MM.1S (cell line): ENCODE measurements at regions not wholly inside any gene's neighbourhood (a gene's known extent, or its start where the extent isn't known, plus 50 kb on each side); places are given as distances from the start of the nearest gene placed in this dataset.

Source experiments
- EZH2phosphoT487 ChIP-seq: fragments of 300-600 bp; sonication (generic); IDR thresholded peaks from 2 replicates; pipeline ENCODE4 v1.6.1; 2018; ENCODE audit warnings: antibody characterized with exemption, low read length
- TF ChIP-seq, protein P1 (sequence below): fragments of 300-600 bp; sonication (generic); IDR thresholded peaks from 2 replicates; pipeline ENCODE4 v1.5.1; 2016; ENCODE audit warnings: antibody characterized with exemption, low read length, mixed read lengths

DNA sequence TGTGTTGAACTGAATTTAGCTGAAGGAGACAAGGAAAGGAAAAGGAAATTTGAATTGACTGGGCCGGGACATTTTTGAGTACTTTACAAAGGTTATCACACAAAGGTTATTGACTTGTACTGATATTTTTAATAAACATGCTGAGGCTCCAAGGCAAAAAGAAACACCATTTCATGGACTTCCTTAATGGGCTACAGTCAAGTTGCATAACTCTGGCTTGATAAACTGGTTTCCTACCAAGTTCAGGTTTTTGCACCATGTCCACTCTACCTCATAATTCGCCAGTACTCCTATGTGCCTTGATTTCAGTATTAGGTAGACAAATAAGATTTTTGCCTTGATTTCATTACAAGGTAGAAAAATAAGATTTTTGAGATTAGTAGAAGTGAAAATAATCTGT, 65.8 kb upstream of the FUT9 start:
- TF ChIP-seq, protein P1, sequence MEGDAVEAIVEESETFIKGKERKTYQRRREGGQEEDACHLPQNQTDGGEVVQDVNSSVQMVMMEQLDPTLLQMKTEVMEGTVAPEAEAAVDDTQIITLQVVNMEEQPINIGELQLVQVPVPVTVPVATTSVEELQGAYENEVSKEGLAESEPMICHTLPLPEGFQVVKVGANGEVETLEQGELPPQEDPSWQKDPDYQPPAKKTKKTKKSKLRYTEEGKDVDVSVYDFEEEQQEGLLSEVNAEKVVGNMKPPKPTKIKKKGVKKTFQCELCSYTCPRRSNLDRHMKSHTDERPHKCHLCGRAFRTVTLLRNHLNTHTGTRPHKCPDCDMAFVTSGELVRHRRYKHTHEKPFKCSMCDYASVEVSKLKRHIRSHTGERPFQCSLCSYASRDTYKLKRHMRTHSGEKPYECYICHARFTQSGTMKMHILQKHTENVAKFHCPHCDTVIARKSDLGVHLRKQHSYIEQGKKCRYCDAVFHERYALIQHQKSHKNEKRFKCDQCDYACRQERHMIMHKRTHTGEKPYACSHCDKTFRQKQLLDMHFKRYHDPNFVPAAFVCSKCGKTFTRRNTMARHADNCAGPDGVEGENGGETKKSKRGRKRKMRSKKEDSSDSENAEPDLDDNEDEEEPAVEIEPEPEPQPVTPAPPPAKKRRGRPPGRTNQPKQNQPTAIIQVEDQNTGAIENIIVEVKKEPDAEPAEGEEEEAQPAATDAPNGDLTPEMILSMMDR = no peak
- TF ChIP-seq EZH2phosphoT487 = no peak
